ENCODE measurements at regions not wholly inside any gene's neighbourhood (a gene's known extent, or its start where the extent isn't known, plus 50 kb on each side); places are given as distances from the start of the nearest gene placed in this dataset.
"Not testable (repeated sequence)": the region's sequence is repeated elsewhere in the genome, so short reads cannot be mapped to it uniquely, and the experiment has no call there.

DNA sequence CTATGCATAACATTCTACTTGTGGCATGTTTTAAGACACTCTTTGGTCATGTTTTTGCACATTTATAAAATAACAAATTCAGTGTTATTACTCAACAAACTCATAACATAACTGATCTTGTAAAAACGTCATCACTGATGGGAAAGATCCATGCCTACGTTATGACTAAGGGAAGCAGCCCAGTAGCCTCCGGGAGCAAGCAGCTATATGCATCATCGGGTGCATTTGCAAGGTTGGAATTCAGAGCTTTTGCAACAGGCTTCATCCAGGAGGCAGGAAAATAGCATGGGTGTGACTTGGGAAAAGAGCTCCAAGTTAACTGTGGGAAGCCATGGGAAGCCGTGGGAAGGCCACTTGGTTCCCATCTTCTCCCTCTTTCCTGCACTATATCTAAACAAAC, 271.6 kb upstream of the SGK1 start:
- no peak for DNase-seq (ENCODE audit: low spot score)
- TF ChIP-seq, protein P1, sequence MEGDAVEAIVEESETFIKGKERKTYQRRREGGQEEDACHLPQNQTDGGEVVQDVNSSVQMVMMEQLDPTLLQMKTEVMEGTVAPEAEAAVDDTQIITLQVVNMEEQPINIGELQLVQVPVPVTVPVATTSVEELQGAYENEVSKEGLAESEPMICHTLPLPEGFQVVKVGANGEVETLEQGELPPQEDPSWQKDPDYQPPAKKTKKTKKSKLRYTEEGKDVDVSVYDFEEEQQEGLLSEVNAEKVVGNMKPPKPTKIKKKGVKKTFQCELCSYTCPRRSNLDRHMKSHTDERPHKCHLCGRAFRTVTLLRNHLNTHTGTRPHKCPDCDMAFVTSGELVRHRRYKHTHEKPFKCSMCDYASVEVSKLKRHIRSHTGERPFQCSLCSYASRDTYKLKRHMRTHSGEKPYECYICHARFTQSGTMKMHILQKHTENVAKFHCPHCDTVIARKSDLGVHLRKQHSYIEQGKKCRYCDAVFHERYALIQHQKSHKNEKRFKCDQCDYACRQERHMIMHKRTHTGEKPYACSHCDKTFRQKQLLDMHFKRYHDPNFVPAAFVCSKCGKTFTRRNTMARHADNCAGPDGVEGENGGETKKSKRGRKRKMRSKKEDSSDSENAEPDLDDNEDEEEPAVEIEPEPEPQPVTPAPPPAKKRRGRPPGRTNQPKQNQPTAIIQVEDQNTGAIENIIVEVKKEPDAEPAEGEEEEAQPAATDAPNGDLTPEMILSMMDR (IDR thresholded peaks at IDR 0.05; ENCODE audit: extremely low read depth, missing control alignments) = no peak

DNA sequence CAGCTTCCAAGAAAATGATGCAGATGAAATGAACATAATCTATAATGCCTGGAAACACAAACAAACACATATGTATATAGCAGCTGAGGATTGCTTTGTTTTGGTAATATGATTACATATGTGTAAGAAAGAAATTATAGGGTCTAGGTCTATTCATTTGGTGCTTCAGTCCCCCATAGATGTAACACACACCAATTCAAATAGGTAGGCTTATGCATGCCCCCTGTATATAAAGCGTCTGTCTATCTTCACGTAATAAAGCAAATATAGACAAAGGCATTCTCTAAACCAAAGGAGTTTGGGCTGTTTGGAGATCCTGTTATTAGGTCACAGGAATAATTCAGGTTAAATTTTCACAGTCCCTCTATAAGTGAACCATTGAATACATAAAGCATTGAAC, 270.4 kb upstream of the SGK1 start:
- TF ChIP-seq, protein P1 (IDR thresholded peaks at IDR 0.05; ENCODE audit: extremely low read depth, missing control alignments) = no peak
- DNase-seq (ENCODE audit: low spot score) = no peak

DNA sequence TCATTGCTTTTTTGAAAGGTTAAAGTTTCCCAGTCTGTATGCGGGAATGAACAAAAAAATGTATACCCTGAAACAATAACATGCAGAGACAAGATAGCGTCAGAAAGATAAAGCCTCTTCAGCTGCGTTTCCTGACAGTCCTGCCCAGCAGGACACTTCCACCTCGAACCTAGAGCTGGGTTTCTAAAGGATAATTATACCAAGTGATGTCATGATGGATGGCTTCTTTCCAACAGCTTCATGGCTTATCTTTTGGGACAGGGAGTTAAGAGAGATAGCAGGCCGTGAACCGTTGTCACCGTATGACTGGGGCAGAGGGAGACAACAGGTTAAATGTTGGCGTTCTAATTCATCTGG, 267.6 kb upstream of the SGK1 start:
- DNase-seq (ENCODE audit: low spot score) = no peak
- TF ChIP-seq, protein P1 (IDR thresholded peaks at IDR 0.05; ENCODE audit: extremely low read depth, missing control alignments) = no peak

DNA sequence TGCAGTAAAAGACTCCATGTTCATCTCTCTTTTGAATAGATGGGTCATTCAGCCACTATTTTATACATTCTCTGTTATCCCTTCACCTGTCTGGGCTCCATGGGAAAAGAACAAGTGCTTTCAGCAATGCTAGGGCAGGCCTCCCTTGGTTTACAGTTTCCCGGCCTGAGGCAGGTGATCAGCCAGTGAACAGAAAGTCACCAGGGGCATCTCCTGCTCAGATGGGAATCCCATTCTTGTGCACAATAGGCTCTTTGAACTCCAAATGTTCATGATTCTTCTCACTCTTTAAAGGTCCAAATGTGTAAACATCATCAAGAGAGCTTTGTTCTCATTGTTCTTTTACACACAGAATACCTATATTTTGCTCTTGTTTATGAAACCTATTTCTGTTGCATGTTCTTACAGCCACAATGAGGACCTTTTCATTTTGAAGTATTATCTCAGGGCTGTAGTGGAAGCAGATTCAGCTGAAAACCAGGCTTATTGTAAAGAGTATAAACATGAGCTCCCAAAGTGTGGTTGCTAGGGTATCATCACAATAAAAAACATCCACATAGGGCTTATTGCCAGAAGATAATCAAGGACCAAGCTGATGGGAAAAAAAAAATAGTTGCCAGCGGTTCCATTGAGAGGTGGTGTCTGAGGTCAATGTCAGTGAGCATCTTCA, 267.1 kb upstream of the SGK1 start:
- TF ChIP-seq, protein P1 (IDR thresholded peaks at IDR 0.05; ENCODE audit: extremely low read depth, missing control alignments) = no peak
- no peak for DNase-seq (ENCODE audit: low spot score)

DNA sequence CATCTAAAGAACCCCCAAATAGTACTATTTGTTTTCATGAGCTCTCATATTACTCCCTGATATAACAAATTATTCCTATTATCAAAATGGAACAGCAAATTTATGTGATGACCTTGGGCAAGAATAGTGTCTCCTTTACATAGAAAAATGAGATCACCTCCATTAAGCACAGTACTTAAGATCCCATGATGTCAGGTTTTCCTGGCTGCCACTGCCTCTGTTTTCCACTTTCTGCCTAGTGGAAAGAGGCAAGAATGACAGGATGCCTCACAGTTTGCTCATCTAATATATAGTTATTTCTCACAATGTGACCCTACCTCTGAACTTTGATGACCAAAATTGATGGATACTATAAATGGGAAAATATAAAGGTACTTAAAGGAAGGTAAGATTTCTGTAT, 260.1 kb upstream of the SGK1 start:
- TF ChIP-seq, protein P1 (IDR thresholded peaks at IDR 0.05; ENCODE audit: extremely low read depth, missing control alignments) = no peak
- no peak for DNase-seq (ENCODE audit: low spot score)

DNA sequence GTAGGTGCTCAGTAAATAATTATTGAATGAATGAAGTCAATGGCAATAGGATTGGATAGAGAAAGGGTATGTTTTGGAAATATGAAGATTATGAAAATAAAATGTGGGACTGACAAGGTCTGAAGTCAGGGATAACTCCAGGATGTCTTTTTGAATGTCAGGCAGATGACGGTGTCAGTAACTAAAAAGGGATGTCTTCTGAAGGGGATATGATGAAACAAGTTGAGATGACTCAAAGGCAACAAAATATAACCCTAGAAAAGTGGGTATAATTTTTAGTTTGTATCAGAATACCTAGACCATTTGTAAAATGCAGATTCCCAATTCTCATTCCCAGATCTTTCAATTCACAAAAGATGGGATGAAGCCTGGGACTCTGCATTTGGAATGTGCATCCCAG, 257.3 kb upstream of the SGK1 start:
- no peak for DNase-seq (ENCODE audit: low spot score)

DNA sequence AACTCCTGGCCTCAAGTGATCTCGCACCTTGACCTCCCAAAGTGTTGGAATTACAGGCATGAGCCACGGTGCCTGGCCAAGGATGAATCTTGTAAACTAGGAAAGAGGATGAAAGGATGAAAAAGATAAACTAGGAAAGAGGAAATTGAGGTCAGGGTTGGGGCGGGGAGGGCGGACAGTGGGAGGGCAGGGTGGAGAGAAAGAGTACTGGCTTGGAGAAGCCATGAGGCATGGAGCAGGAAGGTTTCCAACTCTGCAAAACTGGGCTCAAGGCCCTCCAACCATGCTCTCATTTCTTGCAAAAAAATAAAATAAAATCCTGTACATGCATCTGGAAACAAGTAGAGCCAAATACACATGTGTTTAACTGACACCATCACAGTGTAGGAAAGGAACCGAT, 256.6 kb upstream of the SGK1 start:
- no peak for DNase-seq (ENCODE audit: low spot score)
- TF ChIP-seq, protein P1 (IDR thresholded peaks at IDR 0.05; ENCODE audit: extremely low read depth, missing control alignments) = no peak

More for the DNA sequence above, 257.3 kb upstream of the SGK1 start:
- TF ChIP-seq, protein P1 (IDR thresholded peaks at IDR 0.05; ENCODE audit: extremely low read depth, missing control alignments) = no peak

DNA sequence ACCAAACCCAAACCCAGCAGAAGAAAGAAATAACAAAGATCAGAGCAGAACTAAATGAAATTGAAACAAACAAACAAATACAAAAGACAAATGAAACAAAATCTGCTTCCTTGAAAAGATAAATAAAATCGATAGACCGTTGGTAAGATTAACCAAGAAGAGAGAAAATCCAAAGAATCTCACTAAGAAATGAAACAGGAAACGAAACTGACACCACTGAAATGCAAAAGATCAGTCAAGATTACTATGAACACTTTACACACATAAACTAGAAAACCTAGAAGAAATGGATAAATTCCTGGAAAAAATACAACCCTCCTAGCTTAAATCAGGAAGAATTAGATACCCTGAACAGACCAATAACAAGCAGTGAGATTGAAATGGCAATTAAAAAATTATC, 252.1 kb upstream of the SGK1 start:
- not testable (repeated sequence) for DNase-seq (ENCODE audit: low spot score)
